Fibroblast of peridontal ligament (primary cell): ENCODE measurements at regions not wholly inside any gene's neighbourhood (a gene's known extent, or its start where the extent isn't known, plus 50 kb on each side); places are given as distances from the start of the nearest gene placed in this dataset.
"Not testable (repeated sequence)": the region's sequence is repeated elsewhere in the genome, so short reads cannot be mapped to it uniquely, and the experiment has no call there.

ENCODE experiments used
- DNase-seq: peaks from one replicate; pipeline ENCODE4 v3.0.0-alpha.2; 2010; ENCODE audit errors: extremely low read depth

DNA sequence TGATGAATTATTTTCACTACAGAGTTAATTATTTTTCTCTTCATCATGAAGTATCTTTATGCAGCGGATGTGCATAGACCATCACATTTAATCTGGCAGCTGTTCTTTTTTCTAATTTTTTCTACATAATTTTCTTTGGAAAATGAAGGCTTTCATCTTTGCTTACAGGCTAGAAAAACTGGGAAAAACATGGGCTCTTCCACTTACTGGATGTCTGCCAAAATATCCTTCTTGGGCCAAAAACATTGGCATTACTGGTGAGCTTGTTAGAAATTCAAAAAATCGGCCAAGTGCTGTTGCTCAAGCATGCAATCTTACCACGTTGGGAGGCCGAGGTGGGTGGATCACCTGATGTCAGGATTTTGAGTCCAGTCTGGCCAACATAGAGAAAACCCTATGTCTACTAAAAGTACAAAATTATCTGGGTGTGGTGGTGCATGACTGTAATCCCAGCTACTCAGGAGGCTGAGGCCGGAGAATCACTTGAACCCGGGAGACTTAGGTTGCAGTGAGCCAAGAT, 176.8 kb downstream of the ZNF737 start:
- DNase-seq = no peak

GRCh38 chr19:20385061-20385460, 180.5 kb downstream of the ZNF737 start:
- no peak for DNase-seq

GRCh38 chr19:20371911-20372310, 193.7 kb downstream of the ZNF737 start:
- DNase-seq = no peak

GRCh38 chr19:20371304-20371703, 194.3 kb downstream of the ZNF737 start:
- DNase-seq = not testable (repeated sequence)

DNA sequence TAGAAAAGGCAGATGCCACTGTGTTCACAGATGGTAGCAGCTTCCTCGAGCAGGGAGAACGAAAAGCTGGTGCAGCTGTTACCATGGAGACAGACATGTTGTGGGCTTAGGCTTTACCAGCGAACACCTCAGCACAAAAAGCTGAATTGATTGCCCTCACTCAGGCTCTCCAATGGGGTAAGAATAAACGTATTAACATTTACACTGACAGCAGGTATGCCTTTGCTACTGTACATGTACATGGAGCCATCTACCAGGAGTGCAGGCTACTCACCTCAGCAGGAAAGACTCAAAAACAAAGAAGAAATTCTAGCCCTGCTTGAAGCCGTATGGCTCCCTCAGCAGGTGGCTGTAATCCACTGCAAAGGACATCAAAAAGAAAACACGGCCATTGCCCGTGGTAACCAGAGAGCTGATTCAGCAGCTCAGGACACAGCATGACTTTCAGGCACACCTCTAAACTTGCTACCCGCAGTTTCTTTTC, 197.7 kb downstream of the ZNF737 start:
- DNase-seq = no peak

DNA sequence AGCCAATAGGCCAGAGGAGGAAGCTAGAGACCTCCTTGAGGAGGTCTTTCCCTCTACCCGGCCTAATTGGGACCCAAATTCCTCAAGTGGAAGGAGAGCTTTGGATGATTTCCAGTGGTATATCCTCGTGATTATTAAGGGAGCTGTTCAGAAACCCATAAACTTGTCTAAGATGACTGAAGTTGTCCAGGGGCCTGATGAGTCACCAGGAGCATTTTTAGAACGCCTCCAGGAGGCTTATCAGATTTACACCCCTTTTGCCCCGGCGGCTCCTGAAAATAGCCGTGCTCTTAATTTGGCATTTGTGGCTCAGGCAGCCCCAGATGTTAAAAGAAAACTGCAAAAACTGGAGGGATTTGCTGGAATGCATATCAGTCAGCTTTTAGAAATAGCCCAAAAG, 198.1 kb downstream of the ZNF486 start:
- no peak for DNase-seq

- no peak for DNase-seq
Observed at GRCh38 chr19:20359933-20360720, 193.1 kb downstream of the ZNF486 start.

DNA sequence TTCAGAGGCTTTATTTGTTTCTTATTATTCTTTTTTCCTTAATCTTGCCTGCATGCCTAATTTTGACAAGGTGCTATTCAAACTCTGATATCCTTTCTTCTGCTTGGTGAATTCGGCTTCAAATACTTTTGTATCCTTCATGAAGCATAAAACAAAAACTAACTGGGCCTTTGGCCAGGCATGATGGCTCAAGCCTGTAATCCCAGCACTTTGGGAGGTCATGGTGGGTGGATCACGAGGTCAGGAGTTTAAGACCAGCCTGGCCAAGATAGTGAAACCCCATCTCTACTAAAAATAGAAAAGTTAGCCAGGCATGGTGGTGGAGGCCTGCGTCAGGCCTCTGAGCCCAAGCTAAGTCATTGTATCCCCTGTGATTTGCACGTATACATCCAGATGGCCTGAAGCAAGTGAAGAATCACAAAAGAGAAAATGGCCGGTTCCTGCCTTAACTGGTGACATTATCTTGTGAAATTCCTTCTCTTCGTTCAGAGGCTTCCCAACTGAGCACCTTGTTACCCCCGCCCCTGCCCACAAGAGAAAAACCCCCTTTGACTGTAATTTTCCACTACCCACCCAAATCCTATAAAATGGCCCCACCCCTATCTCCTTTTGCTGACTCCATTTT, 191.9 kb downstream of the ZNF486 start:
- DNase-seq = not testable (repeated sequence)

DNA sequence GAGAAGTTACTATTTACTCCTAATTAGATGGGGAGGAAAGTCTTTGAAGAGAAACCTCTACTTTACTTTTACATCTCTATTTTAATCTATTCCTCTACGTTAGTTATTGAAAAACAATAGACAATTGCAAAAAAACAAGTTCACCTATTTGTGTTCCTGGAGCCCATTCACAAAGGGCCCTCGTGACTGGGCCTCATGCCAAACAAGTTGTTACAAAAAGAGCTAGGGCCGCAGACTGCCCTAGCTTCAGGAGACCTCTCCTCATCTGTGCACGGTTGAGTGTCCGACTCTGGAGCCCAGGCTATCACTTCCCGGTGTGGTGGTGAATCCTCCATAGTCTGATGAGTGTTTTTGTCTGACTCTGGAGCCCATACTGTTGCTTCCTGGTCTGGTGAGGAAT, 190.9 kb downstream of the ZNF486 start:
- DNase-seq = no peak

GRCh38 chr19:20351244-20351643, 184.2 kb downstream of the ZNF486 start:
- DNase-seq = no peak

- no peak for DNase-seq
Observed at GRCh38 chr19:20349206-20349605, 182.2 kb downstream of the ZNF486 start.

DNA sequence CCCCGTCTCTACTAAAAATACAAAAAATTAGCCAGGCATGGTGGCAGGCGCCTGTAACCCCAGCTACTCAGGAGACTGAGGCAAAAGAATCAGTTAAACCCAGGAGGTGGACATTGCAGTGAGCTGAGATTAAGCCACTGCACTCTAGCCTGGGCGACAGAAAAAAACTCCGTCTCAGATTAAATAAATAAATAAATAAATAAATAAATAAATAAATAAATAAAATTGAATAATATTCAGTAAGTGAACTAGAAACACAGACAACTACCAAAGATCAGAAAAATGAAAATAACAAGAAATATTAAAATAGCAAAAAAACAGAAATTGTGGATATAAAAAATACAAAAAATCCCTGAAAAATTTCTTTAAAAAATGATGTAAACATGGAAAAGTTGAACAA, 172.4 kb downstream of the ZNF486 start:
- DNase-seq = no peak

GRCh38 chr19:20334760-20335159, 167.7 kb downstream of the ZNF486 start:
- no peak for DNase-seq

DNA sequence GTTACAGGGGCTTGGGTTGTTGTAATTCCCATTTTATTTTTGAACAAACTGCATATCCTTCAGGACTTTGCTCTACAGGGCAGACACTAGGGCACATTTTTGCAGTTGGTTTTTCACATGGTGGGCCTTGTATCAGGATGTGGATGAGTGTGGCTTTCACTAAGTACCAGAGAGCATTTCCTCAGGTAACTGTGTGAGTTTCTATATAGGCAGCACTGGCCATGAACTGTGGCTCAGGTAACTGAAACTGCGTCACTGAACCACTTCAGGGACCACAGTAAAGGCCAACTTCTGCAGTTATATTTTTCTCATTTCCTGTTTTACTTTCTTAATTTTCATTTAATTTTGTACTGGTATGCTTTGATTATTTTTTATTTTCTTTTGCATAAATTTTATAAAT, 166.5 kb downstream of the ZNF486 start:
- DNase-seq = no peak

DNA sequence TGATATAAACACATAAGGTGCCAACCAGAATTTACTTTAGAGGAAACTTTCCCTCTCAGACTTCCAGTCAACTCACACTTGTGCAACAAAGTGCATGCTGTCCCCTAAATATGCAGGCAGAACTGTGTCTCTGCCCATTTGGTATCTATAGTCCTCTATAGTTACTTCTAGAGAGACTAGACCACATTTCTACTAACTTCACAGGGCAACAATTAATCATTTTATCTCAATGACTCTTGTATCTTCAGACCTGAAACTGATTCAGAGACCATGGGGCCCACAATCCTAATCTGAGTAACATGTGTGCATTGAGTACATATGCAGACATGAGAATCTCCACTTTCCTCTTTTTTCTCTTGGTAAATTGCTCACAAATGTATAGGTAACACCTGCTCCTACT, 158.1 kb downstream of the ZNF486 start:
- no peak for DNase-seq

DNA sequence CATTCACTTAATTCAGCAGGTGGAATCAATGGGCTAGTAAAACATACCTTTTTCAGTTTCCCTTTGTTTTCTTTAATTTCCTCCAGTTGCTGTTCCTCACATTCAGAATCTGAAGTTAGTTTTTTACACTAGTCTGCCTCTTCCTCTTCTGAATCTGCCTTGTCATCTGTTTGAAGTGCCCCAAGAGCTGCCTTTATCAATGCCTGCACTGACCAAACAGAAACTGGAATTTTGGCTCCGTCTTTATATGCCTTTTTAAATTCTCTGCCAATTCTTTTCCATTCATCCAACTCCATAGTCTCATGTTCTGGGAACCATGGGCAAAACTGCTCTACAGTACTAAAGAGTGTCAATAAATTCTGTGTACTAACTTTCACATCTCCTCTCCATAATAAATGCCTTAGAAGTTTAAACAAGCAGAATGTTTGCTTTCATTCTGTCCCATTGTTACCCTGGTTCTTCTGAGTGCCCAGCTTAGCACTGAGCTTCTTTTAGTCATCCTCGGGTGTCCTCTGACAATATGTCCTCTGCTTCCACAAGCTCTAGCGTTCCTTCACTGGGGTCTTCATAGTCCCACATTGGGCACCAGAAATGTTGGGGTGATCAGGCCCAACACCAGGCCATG, 154.2 kb downstream of the ZNF486 start:
- DNase-seq = no peak

- DNase-seq = no peak
Observed at GRCh38 chr19:20320191-20320590, 153.2 kb downstream of the ZNF486 start.

DNA sequence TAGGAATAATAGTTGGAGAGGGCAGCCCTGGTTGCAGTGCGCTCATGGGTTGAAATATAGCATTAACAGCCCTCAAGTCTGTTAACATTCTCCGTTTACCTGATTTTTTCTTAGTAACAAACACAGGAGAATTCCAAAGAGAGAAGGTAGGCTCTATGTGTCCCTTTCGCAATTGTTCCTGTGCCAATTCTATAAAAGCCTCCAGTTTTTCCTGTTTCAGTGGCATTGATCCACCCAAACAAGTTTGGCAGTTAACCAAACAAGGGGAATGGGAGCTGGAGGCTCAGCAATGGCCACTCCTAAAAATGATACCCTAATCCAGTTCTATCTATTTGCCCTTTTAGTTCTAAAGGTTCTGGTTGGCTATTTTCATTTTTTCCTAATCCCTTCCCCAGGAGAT, 151.6 kb downstream of the ZNF486 start:
- DNase-seq = no peak

DNA sequence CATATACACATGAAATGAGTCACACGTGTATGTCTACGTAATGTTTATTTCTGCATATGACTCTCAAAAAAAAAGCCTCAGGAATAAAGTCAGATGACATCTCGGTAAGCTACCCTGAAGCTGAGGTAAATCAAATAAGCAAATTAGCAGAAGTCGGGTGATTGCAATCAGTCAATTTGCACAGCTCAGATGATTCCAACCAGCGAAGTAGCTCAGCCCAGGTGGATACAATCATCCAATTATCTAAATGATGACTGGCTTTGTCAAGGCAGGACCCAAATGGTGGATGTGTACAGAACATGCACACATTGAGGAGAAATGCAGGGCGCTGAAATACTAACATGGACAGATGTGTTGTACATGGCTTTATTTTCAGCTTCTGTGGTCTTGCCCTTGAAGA, 148.5 kb downstream of the ZNF486 start:
- no peak for DNase-seq

GRCh38 chr19:20313894-20314293, 146.9 kb downstream of the ZNF486 start:
- no peak for DNase-seq

DNA sequence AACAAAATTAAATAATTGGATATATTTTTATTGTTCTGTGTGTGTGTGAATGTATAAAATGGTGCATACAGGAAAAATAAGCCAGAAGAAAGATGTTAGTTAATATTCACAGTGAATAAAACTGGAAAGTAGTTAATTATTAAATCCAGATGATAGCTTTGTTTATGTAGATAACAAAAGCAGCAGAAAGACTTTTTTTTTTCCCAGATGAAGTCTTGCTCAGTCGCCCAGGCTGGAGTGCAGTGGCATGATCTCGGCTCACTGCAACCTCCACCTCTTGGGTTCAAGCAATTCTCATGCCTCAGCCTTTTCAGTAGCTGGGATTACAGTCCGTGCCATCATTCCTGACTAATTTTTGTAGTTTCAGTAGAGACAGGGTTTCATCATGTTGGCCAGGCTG, 140.1 kb downstream of the ZNF486 start:
- no peak for DNase-seq

- DNase-seq = not testable (repeated sequence)
Observed at GRCh38 chr19:20296314-20296713, 129.3 kb downstream of the ZNF486 start.

DNA sequence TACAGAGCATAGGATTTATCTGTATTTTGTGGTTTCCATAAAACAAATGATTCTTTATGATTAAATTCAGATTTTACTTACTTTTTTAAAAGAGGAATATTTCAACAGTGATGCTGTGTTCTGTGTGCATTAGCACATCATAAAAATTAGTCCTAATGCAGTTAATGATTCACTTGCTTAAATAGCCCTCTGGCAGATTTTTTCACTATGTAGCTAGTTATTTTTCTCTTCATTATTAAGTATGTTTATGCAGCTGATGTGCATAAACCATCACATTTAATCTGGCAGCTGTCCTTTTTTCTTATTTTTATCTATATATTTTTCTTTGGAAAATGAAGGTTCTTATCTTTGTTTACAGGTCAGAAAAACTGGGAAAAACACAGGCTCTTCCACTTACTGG, 127.2 kb downstream of the ZNF486 start:
- DNase-seq = no peak
